GM12892 (cell line): ENCODE measurements at regions not wholly inside any gene's neighbourhood (a gene's known extent, or its start where the extent isn't known, plus 50 kb on each side); places are given as distances from the start of the nearest gene placed in this dataset.

Source experiments
- POLR2A ChIP-seq: IDR thresholded peaks from 2 replicates; pipeline ENCODE4 v1.6.1; 2011; ENCODE audit warnings: low read depth, low read length, control low read depth
- POLR2AphosphoS5 ChIP-seq: IDR thresholded peaks from 2 replicates; pipeline ENCODE4 v1.6.1; 2011; ENCODE audit warnings: low read depth, low read length, control low read depth

DNA sequence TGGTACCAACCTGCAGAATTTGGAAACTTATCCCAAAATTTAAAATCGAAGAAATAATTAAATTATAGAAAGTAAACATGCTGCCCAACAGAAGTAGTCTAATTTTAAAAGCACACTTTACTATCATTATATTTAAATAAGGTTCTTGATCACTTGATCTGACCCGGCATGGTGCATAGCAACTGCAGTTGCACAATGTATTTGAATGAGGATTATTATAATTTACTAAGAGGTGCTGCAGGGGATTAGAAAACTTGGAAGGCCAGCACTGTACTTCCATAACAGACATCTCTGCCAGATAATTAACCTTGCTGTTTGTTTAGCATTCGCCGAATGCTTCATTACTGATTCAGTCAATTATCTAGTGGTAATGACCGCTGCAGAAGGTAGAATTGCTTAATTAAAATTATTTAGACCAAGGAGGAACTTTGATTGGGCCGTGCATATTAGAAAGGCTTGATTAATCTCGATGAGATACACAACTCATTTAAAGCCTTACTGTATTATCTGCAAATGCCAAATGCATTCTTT is 971.6 kb downstream of the ZPLD1 start:
- TF ChIP-seq POLR2AphosphoS5 = no peak
- TF ChIP-seq POLR2A = no peak
